ENCODE measurements at regions not wholly inside any gene's neighbourhood (a gene's known extent, or its start where the extent isn't known, plus 50 kb on each side); places are given as distances from the start of the nearest gene placed in this dataset.
"Not testable (repeated sequence)": the region's sequence is repeated elsewhere in the genome, so short reads cannot be mapped to it uniquely, and the experiment has no call there.

DNA sequence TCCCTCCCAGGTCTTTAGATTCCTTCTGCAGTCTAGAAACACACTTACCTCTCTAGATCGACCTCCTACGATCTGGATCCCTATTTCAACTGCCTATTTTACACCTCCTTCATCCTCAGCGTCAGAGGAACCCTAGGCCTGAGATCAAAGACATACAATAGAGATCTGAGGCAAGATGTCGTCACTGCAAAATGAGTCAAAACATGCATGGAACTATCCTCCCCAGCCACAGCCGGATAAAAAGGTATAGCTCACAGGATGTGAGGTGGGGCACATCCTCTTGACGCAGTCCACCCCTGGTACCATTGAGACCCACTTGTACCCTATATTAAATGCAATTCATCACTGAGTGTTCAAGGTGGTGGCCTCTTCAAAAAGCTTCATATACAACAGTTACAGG, 63.7 kb upstream of the DNAJC10 start:
- no peak overlapping the region for H3K4me3 ChIP-seq (ENCODE audit: low read depth, low read length)

DNA sequence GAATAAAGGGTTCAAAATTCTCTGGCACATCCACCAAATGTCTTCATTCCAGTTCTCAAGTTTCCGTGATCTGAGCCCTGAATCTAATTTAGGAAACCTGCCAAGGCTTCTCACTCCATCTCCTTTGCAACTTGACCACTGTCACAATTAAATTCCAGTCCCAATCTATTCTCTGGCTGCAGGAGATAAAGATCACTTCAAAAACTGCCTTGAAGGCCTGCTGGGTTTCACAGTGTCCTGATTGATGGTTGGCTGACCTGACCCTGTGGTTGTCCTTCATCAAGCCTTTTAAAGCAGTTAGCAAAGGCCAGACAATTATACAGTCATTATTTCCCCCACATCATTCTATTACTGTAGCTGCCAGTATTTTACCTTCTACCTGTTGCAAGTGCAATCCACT, 60.3 kb upstream of the DNAJC10 start:
- no peaks in the 10 kb centered on the region for H3K27me3 ChIP-seq (ENCODE audit: control insufficient read depth, insufficient read depth, low read length)
- TF ChIP-seq, protein P1, sequence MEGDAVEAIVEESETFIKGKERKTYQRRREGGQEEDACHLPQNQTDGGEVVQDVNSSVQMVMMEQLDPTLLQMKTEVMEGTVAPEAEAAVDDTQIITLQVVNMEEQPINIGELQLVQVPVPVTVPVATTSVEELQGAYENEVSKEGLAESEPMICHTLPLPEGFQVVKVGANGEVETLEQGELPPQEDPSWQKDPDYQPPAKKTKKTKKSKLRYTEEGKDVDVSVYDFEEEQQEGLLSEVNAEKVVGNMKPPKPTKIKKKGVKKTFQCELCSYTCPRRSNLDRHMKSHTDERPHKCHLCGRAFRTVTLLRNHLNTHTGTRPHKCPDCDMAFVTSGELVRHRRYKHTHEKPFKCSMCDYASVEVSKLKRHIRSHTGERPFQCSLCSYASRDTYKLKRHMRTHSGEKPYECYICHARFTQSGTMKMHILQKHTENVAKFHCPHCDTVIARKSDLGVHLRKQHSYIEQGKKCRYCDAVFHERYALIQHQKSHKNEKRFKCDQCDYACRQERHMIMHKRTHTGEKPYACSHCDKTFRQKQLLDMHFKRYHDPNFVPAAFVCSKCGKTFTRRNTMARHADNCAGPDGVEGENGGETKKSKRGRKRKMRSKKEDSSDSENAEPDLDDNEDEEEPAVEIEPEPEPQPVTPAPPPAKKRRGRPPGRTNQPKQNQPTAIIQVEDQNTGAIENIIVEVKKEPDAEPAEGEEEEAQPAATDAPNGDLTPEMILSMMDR (IDR thresholded peaks at IDR 0.05; ENCODE audit: insufficient read depth, low read length, poor library complexity, severe bottlenecking): no peak
- H3K36me3 ChIP-seq (ENCODE audit: control insufficient read depth, insufficient read depth, low read length): no peaks in the 10 kb centered on the region
- no peak for DNase-seq (ENCODE audit: low read depth)
- no peak overlapping the region for H3K4me3 ChIP-seq (ENCODE audit: low read depth, low read length)

More for the DNA sequence above, 63.7 kb upstream of the DNAJC10 start:
- TF ChIP-seq, protein P1 (IDR thresholded peaks at IDR 0.05; ENCODE audit: insufficient read depth, low read length, poor library complexity, severe bottlenecking): no peak
- H3K27me3 ChIP-seq (ENCODE audit: control insufficient read depth, insufficient read depth, low read length): no peaks in the 10 kb centered on the region
- no peaks in the 10 kb centered on the region for H3K36me3 ChIP-seq (ENCODE audit: control insufficient read depth, insufficient read depth, low read length)
- no peak for DNase-seq (ENCODE audit: low read depth)

DNA sequence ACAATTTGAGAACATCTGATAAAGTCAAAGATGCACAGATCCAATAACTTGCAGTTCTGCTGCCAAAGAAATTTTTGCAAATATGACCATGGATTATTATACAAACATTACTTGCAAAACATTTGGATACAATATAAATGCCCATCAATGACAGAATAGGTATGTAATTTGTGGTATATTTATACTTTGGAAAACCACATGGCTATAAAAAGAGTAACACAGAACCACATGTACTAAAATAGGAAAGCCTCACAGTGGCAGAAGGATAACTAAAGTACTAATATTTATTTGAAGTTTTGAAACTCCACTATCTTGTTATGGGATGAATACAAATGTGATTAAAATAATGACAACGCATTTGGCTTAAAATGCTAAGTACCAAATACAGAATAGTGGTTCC, 51.8 kb upstream of the DNAJC10 start:
- TF ChIP-seq, protein P1 (IDR thresholded peaks at IDR 0.05; ENCODE audit: insufficient read depth, low read length, poor library complexity, severe bottlenecking): no peak
- Histone ChIP-seq H3K36me3 (ENCODE audit: control insufficient read depth, insufficient read depth, low read length) (no peaks in the 10 kb centered on the region), H3K27me3 (ENCODE audit: control insufficient read depth, insufficient read depth, low read length) (no peaks in the 10 kb centered on the region), H3K4me3 (ENCODE audit: low read depth, low read length) (no peak overlapping the region)
- DNase-seq (ENCODE audit: low read depth): no peak

DNA sequence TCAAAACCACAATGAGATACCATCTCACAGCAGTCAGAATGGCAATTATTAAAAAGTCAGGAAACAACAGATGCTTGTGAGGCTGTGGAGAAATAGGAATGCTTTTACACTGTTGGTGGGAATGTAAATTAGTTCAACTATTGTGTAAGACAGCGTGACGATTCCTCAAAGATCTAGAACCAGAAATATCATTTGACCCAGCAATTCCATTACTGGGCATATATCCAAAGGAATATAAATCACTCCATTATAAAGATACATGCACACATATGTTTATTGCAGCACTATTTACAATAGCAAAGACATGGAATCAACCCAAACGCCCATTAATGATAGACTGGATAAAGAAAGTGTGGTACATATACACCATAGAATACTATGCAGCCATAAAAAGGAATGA, 50.6 kb upstream of the DNAJC10 start:
- H3K4me3 ChIP-seq (ENCODE audit: low read depth, low read length); H3K27me3 ChIP-seq (ENCODE audit: control insufficient read depth, insufficient read depth, low read length); DNase-seq (ENCODE audit: low read depth); H3K36me3 ChIP-seq (ENCODE audit: control insufficient read depth, insufficient read depth, low read length): not testable (repeated sequence)

Measured in kidney epithelial cell (primary cell).